HEK293 (cell line): ENCODE measurements at regions not wholly inside any gene's neighbourhood (a gene's known extent, or its start where the extent isn't known, plus 50 kb on each side); places are given as distances from the start of the nearest gene placed in this dataset.

Source experiments
- CTCF ChIA-PET: fragments of 350-600 bp; formaldehyde crosslinking; extraction: SDS; loops from one replicate; lab custom pipeline; 2021; ENCODE audit warnings: antibody characterized with exemption; lab: Yijun Ruan, JAX
- POLR2A ChIA-PET: fragments of 300-600 bp; formaldehyde crosslinking; extraction: SDS; loops from one replicate; lab custom pipeline; 2020; ENCODE audit warnings: antibody characterized with exemption, inconsistent platforms; lab: Yijun Ruan, JAX
- H3K27ac ChIP-seq: fragments of 200-500 bp; sonication (Bioruptor generic); 2 replicates; pipeline ENCODE4 v1.5.1; 2014; ENCODE audit warnings: low read depth, low read length, control low read depth, inconsistent platforms; ENCODE audit errors: extremely low read depth
- H3K36me3 ChIP-seq, 2 experiments: fragments of 200-500 bp in 1 of 2; sonication (Bioruptor generic) in 1 of 2; 1 replicate in 1 of 2; 2 replicates in 1 of 2; pipeline ENCODE4 v1.5.1; 2014 to 2017; ENCODE audit warnings: inconsistent platforms in 2 of 2, low read length in 2 of 2; ENCODE audit not compliant: control insufficient read depth in 2 of 2, insufficient read depth in 1 of 2
- H3K4me1 ChIP-seq: fragments of 200-500 bp; sonication (Bioruptor generic); 2 replicates; pipeline ENCODE4 v1.5.1; 2014; ENCODE audit warnings: mild to moderate bottlenecking, low read length, inconsistent platforms; ENCODE audit not compliant: control insufficient read depth, insufficient read depth
- H3K4me3 ChIP-seq: 2 replicates; pipeline ENCODE4 v1.5.1; 2011; ENCODE audit warnings: low read depth, mild to moderate bottlenecking, control low read depth, low read length, moderate library complexity
- H3K9me3 ChIP-seq: fragments of 200-500 bp; sonication (Bioruptor generic); 2 replicates; pipeline ENCODE4 v1.5.1; 2014; ENCODE audit warnings: low read depth, low read length, inconsistent platforms; ENCODE audit not compliant: control insufficient read depth, insufficient read depth
- ELK4 ChIP-seq: IDR thresholded peaks from 2 replicates; pipeline ENCODE4 v1.6.1; 2011; ENCODE audit warnings: mild to moderate bottlenecking, low read depth, low read length, borderline replicate concordance
- GLIS1 ChIP-seq: fragments of 450-650 bp; formaldehyde crosslinking; IDR thresholded peaks from 2 replicates; pipeline ENCODE4 v1.5.1; 2016; ENCODE audit warnings: missing biosample characterization, missing genetic modification characterization
- INSM2 ChIP-seq: fragments of 450-650 bp; formaldehyde crosslinking; IDR thresholded peaks from 2 replicates; pipeline ENCODE4 v1.5.1; 2016; ENCODE audit warnings: missing biosample characterization, missing genetic modification characterization
- KLF1 ChIP-seq: fragments of 450-650 bp; formaldehyde crosslinking; IDR thresholded peaks from 2 replicates; pipeline ENCODE4 v1.5.1; 2016; ENCODE audit warnings: missing biosample characterization, missing genetic modification characterization
- MEIS1 ChIP-seq: sonication (generic); formaldehyde crosslinking; IDR thresholded peaks from 2 replicates; pipeline ENCODE4 v1.8.1; 2022; ENCODE audit warnings: missing genetic modification reagents, mild to moderate bottlenecking, borderline replicate concordance
- SETDB1 ChIP-seq: IDR thresholded peaks from one replicate; pipeline ENCODE4 v1.6.1; 2017; ENCODE audit warnings: mild to moderate bottlenecking, low read length, moderate library complexity, mixed read lengths; ENCODE audit not compliant: insufficient read length
- ZBTB11 ChIP-seq: fragments of 450-650 bp; formaldehyde crosslinking; conservative IDR thresholded peaks from 2 replicates; pipeline ENCODE4 v1.5.1; 2016; ENCODE audit warnings: low read depth, missing biosample characterization, missing genetic modification characterization
- ZBTB48 ChIP-seq: fragments of 450-650 bp; formaldehyde crosslinking; IDR thresholded peaks from 2 replicates; pipeline ENCODE4 v1.5.1; 2016; ENCODE audit warnings: missing biosample characterization, missing genetic modification characterization
- ZNF114 ChIP-seq: fragments of 450-650 bp; formaldehyde crosslinking; IDR thresholded peaks from 2 replicates; pipeline ENCODE4 v1.5.0; 2017; ENCODE audit warnings: missing biosample characterization, missing genetic modification characterization
- ZNF18 ChIP-seq: fragments of 450-650 bp; formaldehyde crosslinking; IDR thresholded peaks from 2 replicates; pipeline ENCODE4 v1.5.1; 2016; ENCODE audit warnings: missing biosample characterization, missing genetic modification characterization
- ZNF19 ChIP-seq: fragments of 450-650 bp; formaldehyde crosslinking; IDR thresholded peaks from 2 replicates; pipeline ENCODE4; 2016; ENCODE audit warnings: missing biosample characterization, missing genetic modification characterization, low read depth
- ZNF202 ChIP-seq: fragments of 450-650 bp; formaldehyde crosslinking; IDR thresholded peaks from 2 replicates; pipeline ENCODE4 v1.5.1; 2016; ENCODE audit warnings: missing biosample characterization, missing genetic modification characterization, borderline replicate concordance
- ZNF449 ChIP-seq: fragments of 450-650 bp; formaldehyde crosslinking; IDR thresholded peaks from 2 replicates; pipeline ENCODE4 v1.5.1; 2017; ENCODE audit warnings: missing biosample characterization, mild to moderate bottlenecking, missing genetic modification characterization, moderate library complexity
- ZNF521 ChIP-seq: fragments of 450-650 bp; formaldehyde crosslinking; IDR thresholded peaks from 2 replicates; pipeline ENCODE4 v1.5.1; 2017; ENCODE audit warnings: missing biosample characterization, mild to moderate bottlenecking, missing genetic modification characterization
- ZNF549 ChIP-seq: fragments of 450-650 bp; IDR thresholded peaks from 2 replicates; pipeline ENCODE4 v1.5.1; 2018; ENCODE audit warnings: missing biosample characterization, missing genetic modification characterization, mild to moderate bottlenecking, inconsistent platforms, moderate library complexity
- ZNF558 ChIP-seq: fragments of 450-650 bp; formaldehyde crosslinking; IDR thresholded peaks from 2 replicates; pipeline ENCODE4 v1.5.1; 2016; ENCODE audit warnings: missing biosample characterization, missing genetic modification characterization
- ZNF561 ChIP-seq: fragments of 450-650 bp; IDR thresholded peaks from 2 replicates; pipeline ENCODE4 v1.5.1; 2018; ENCODE audit warnings: missing biosample characterization, missing genetic modification characterization, borderline replicate concordance
- ZNF624 ChIP-seq: fragments of 450-650 bp; formaldehyde crosslinking; IDR thresholded peaks from 2 replicates; pipeline ENCODE4 v1.5.1; 2017; ENCODE audit warnings: missing biosample characterization, missing genetic modification characterization
- ZNF677 ChIP-seq: fragments of 450-650 bp; IDR thresholded peaks from 2 replicates; pipeline ENCODE4 v1.5.0; 2018; ENCODE audit warnings: missing biosample characterization, mild to moderate bottlenecking, missing genetic modification characterization, moderate library complexity
- ZSCAN18 ChIP-seq: fragments of 450-650 bp; formaldehyde crosslinking; IDR thresholded peaks from 2 replicates; pipeline ENCODE4 v1.5.1; 2016; ENCODE audit warnings: missing biosample characterization, missing genetic modification characterization
- ZSCAN5A ChIP-seq: fragments of 450-650 bp; formaldehyde crosslinking; IDR thresholded peaks from 2 replicates; pipeline ENCODE4 v1.5.1; 2016; ENCODE audit warnings: missing biosample characterization, missing genetic modification characterization

GRCh38 chr6:25155211-25155610 is 124.0 kb upstream of the CARMIL1 start:
- H3K4me3 ChIP-seq = no peak overlapping the region
- TF ChIP-seq ZSCAN18 (tag by site-specific recombination) = no peak
- no peak for TF ChIP-seq ZNF114
- TF ChIP-seq ZNF19 (tag by site-specific recombination) = no peak
- TF ChIP-seq ZBTB48 (tag by site-specific recombination) = no peak
- no peak for TF ChIP-seq ZNF549 (tag by site-specific recombination)
- no peak for TF ChIP-seq ZNF677 (tag by site-specific recombination)
- TF ChIP-seq ZNF561 = no peak
- TF ChIP-seq SETDB1 = no peak
- no peak for TF ChIP-seq INSM2 (tag by site-specific recombination)
- no peak for TF ChIP-seq ZNF449 (tag by site-specific recombination)
- no peak for TF ChIP-seq MEIS1 (CRISPR knock-in tag)
- TF ChIP-seq ZNF558 (tag by site-specific recombination) = no peak
- no peak for TF ChIP-seq ZNF18 (tag by site-specific recombination)
- TF ChIP-seq ZNF202 (tag by site-specific recombination) = no peak
- TF ChIP-seq GLIS1 (tag by site-specific recombination) = no peak
- TF ChIP-seq, all 188 proteins: peak for 0
- ChIA-PET CTCF (interaction anchor here (0.7 kb wide), 2 partner anchors 160 to 545 kb away, joined by 4 read pairs; no protein-coding TSS in a partner anchor), POLR2A (no interaction called here)
- Histone ChIP-seq H3K4me1 (no peaks in the 10 kb centered on the region), H3K27ac (no peak overlapping the region), H3K36me3 (no peaks in the 10 kb centered on the region), H3K9me3 (no peaks in the 10 kb centered on the region)

- H3K36me3 ChIP-seq = no peaks in the 10 kb centered on the region
- H3K9me3 ChIP-seq = no peaks in the 10 kb centered on the region
- no peaks in the 10 kb centered on the region for H3K4me1 ChIP-seq
- POLR2A ChIA-PET = no interaction called here
- H3K27ac ChIP-seq = no peak overlapping the region
- no peak overlapping the region for H3K4me3 ChIP-seq
- CTCF ChIA-PET = interaction anchor here (0.7 kb wide), 1 partner anchor 544 kb away, joined by 4 read pairs; no protein-coding TSS in a partner anchor
- no peak for TF ChIP-seq ZSCAN5A (tag by site-specific recombination)
- TF ChIP-seq ZNF624 (tag by site-specific recombination) = no peak
- no peak for TF ChIP-seq ZBTB48 (tag by site-specific recombination)
- no peak for TF ChIP-seq ZNF521 (tag by site-specific recombination)
- TF ChIP-seq KLF1 = no peak
- no peak for TF ChIP-seq ELK4
- TF ChIP-seq ZBTB11 = no peak
Observed at GRCh38 chr6:25156123-25156522, 123.1 kb upstream of the CARMIL1 start.
